HCT116 (cell line): ENCODE measurements at regions not wholly inside any gene's neighbourhood (a gene's known extent, or its start where the extent isn't known, plus 50 kb on each side); places are given as distances from the start of the nearest gene placed in this dataset.

ENCODE experiments used
- ATAC-seq: fragments of 200-7000 bp; cut with Tn5 transposase; 2 replicates; pipeline ENCODE4 v1.9.1; 2020; ENCODE audit warnings: mild to moderate bottlenecking, moderate library complexity
- BruUV-seq: library from RNA; stranded (reverse); fragments of 400-500 nt; replicated peaks from 2 replicates; lab custom pipeline; 2021; lab: Mats Ljungman, UMichigan
- CTCF ChIA-PET: fragments of 300-600 bp; sonication (Branson Sonifier 250); formaldehyde crosslinking; loops from one replicate; lab custom pipeline; 2021; ENCODE audit warnings: antibody characterized with exemption; lab: Charles Lee
- POLR2A ChIA-PET: fragments of 300-600, 350-600 bp; sonication (Branson Sonifier 250); formaldehyde crosslinking; loops from one replicate; lab custom pipeline; 2021; ENCODE audit warnings: antibody characterized with exemption; lab: Charles Lee
- RAD21 ChIA-PET, 2 experiments: fragments of 300-600 bp; sonication (Branson Sonifier 250); formaldehyde crosslinking; loops; one replicate each; lab custom pipeline; 2023; ENCODE audit warnings: low total read pairs in 2 of 2; ENCODE audit not compliant: uncharacterized antibody in 2 of 2, unreplicated experiment in 2 of 2, low non-redundant PET in 1 of 2; lab: Charles Lee
- DNase-seq: peaks from one replicate; pipeline ENCODE4 v3.0.0-alpha.2; 2010; ENCODE audit warnings: low read depth, low spot score
- H2AFZ ChIP-seq: fragments of 200-600 bp; shearing (Covaris generic), sonication (generic); 2 replicates; pipeline ENCODE4 v1.6.1; 2017; ENCODE audit warnings: low read depth, mixed run types, mixed read lengths, antibody characterized with exemption, low read length; ENCODE audit not compliant: poor library complexity, severe bottlenecking
- H3K27ac ChIP-seq: 2 replicates; pipeline ENCODE4 v1.5.1; 2012; ENCODE audit warnings: low read depth, low read length
- H3K27me3 ChIP-seq: fragments of 200-600 bp; sonication (generic); 2 replicates; pipeline ENCODE4 v1.6.1; 2016; ENCODE audit warnings: mixed run types, low read length, mixed read lengths; ENCODE audit not compliant: insufficient read depth
- H3K36me3 ChIP-seq, 2 experiments: fragments of 200-500 bp in 1 of 2; fragments of 200-600 bp in 1 of 2; sonication (Bioruptor generic) in 1 of 2; sonication (generic) in 1 of 2; 2 replicates each; pipeline versions ENCODE4 v1.5.1 to v1.6.1; 2014 to 2016; ENCODE audit warnings: low read length in 2 of 2, inconsistent platforms in 1 of 2, mixed read lengths in 1 of 2, mixed run types in 1 of 2; ENCODE audit not compliant: insufficient read depth in 2 of 2, control insufficient read depth in 1 of 2
- H3K4me1 ChIP-seq, 2 experiments: fragments of 200-600 bp in 1 of 2; sonication (generic) in 1 of 2; 2 replicates each; pipeline versions ENCODE4 v1.5.1 to v1.6.1; 2012 to 2017; ENCODE audit warnings: low read length in 2 of 2, inconsistent platforms in 1 of 2, mild to moderate bottlenecking in 1 of 2, mixed read lengths in 1 of 2, mixed run types in 1 of 2, moderate library complexity in 1 of 2; ENCODE audit not compliant: insufficient read depth in 2 of 2, control insufficient read depth in 1 of 2
- H3K4me2 ChIP-seq: fragments of 200-600 bp; sonication (generic); 2 replicates; pipeline ENCODE4 v1.6.1; 2017; ENCODE audit warnings: mixed run types, low read length, mixed read lengths
- H3K4me3 ChIP-seq, 2 experiments: fragments of 200-600 bp in 1 of 2; sonication (generic) in 1 of 2; replicated peaks in 1 of 2; 2 replicates each; pipeline ENCODE4 v1.5.1; 2011 to 2016; ENCODE audit warnings: low read length in 2 of 2, control low read depth in 1 of 2, low read depth in 1 of 2, mild to moderate bottlenecking in 1 of 2, mixed read lengths in 1 of 2, mixed run types in 1 of 2
- H3K79me2 ChIP-seq: fragments of 200-600 bp; sonication (generic); 2 replicates; pipeline ENCODE4 v1.6.1; 2017; ENCODE audit warnings: mild to moderate bottlenecking, mixed run types, low read length, moderate library complexity, mixed read lengths; ENCODE audit not compliant: insufficient read depth
- H3K9ac ChIP-seq: fragments of 200-600 bp; sonication (generic); 2 replicates; pipeline ENCODE4 v1.6.1; 2016; ENCODE audit warnings: low read length, mixed read lengths
- H3K9me2 ChIP-seq: fragments of 200-600 bp; sonication (generic), shearing (Covaris generic); 2 replicates; pipeline ENCODE4 v1.6.1; 2017; ENCODE audit warnings: mixed run types, mild to moderate bottlenecking, moderate library complexity; ENCODE audit not compliant: insufficient read depth
- H3K9me3 ChIP-seq, 2 experiments: fragments of 200-500 bp in 1 of 2; fragments of 200-600 bp in 1 of 2; sonication (Bioruptor generic) in 1 of 2; sonication (generic) in 1 of 2; 2 replicates each; pipeline ENCODE4 v1.6.1; 2014 to 2017; ENCODE audit warnings: low read length in 2 of 2, mixed read lengths in 2 of 2, inconsistent platforms in 1 of 2, low read depth in 1 of 2, mild to moderate bottlenecking in 1 of 2, mixed run types in 1 of 2, moderate library complexity in 1 of 2; ENCODE audit not compliant: control insufficient read depth in 1 of 2, insufficient read depth in 1 of 2
- H4K20me1 ChIP-seq: fragments of 200-600 bp; sonication (generic), shearing (Covaris generic); 2 replicates; pipeline ENCODE4 v1.6.1; 2017; ENCODE audit warnings: mixed run types, mild to moderate bottlenecking, moderate library complexity; ENCODE audit not compliant: insufficient read depth
- EZH2phosphoT487 ChIP-seq: fragments of 200-600 bp; IDR thresholded peaks from 2 replicates; pipeline ENCODE4 v1.6.1; 2018; ENCODE audit warnings: antibody characterized with exemption, borderline replicate concordance
- FOSL1 ChIP-seq: IDR thresholded peaks from 2 replicates; pipeline ENCODE4 v1.6.1; 2012; ENCODE audit warnings: low read depth
- JUND ChIP-seq: IDR thresholded peaks from 2 replicates; pipeline ENCODE4 v1.6.1; 2012
- POLR2AphosphoS5 ChIP-seq: IDR thresholded peaks from 2 replicates; pipeline ENCODE4 v1.6.1; 2011; ENCODE audit warnings: mild to moderate bottlenecking, low read depth, low read length, moderate library complexity
- RAD21 ChIP-seq: IDR thresholded peaks from 2 replicates; pipeline ENCODE4 v1.6.1; 2012; ENCODE audit warnings: low read depth, mild to moderate bottlenecking
- SIN3A ChIP-seq: IDR thresholded peaks from 2 replicates; pipeline ENCODE4 v1.6.1; 2012; ENCODE audit warnings: low read depth
- SP1 ChIP-seq: IDR thresholded peaks from 2 replicates; pipeline ENCODE4 v1.6.1; 2012; ENCODE audit warnings: low read depth
- TCF7L2 ChIP-seq: IDR thresholded peaks from 2 replicates; pipeline ENCODE4 v1.7.0; 2011; ENCODE audit warnings: borderline replicate concordance, inconsistent platforms; ENCODE audit not compliant: insufficient read depth, insufficient read length; ENCODE audit errors: extremely low read depth
- ZFX ChIP-seq: fragments of 450-650 bp; IDR thresholded peaks from 2 replicates; pipeline ENCODE4 v1.6.1; 2017
- ZNF274 ChIP-seq: fragments of 200-500 bp; sonication (Bioruptor generic); IDR thresholded peaks from 2 replicates; pipeline ENCODE4 v1.6.1; 2014; ENCODE audit warnings: mild to moderate bottlenecking, low read depth, low read length, inconsistent platforms
- intact Hi-C: fragments of 100-400 bp; cut with micrococcal nuclease; formaldehyde crosslinking; loops from 2 replicates; pipeline ENCODE4 v1.10.0; 2022
- TF ChIP-seq, protein P1 (sequence below): IDR thresholded peaks from 2 replicates; pipeline ENCODE4 v1.6.1; 2012
- TF ChIP-seq, protein P2 (sequence below): IDR thresholded peaks from 2 replicates; pipeline ENCODE4 v1.6.1; 2011; ENCODE audit warnings: mild to moderate bottlenecking, low read length, moderate library complexity; ENCODE audit not compliant: insufficient replicate concordance; ENCODE audit errors: extremely low read depth

DNA sequence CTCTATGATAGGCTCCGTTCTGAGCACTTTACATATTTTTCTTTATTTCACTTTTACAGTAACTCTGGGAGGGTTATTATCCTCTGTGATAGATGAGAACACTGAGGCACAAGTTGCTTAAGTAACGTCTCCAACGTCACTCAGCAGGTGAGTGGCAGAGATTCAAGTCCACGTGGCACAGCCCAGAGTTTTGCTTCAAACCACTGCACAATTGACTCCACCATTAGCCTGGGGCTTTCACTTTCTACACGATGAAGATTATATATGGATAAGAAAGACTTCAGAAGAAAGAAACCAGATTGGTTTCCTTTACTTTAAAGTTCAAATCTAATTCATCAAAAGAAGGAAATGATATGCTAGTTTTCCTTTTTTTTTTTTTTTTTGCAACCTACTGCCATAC is 245.9 kb downstream of the SYK start:
- H2AFZ ChIP-seq, result peak overlapping the region; percentile 79
- H3K4me2 ChIP-seq, result peak overlapping the region; percentile 41
- H3K9me3 ChIP-seq, result no peaks in the 10 kb centered on the region
- H3K4me3 ChIP-seq, result no peak overlapping the region
- no peaks in the 10 kb centered on the region for H3K27me3 ChIP-seq
- H3K9me2 ChIP-seq, result no peaks in the 10 kb centered on the region
- CTCF ChIA-PET, result no interaction called here
- H3K36me3 ChIP-seq, result no peaks in the 10 kb centered on the region
- H3K27ac ChIP-seq, result no peak overlapping the region
- TF ChIP-seq SP1 (no peak), JUND (no peak), RAD21 (no peak)
- TF ChIP-seq, all 23 proteins: peak for 0
- H3K4me1 ChIP-seq, result peaks cover 2 to 11% of the 10 kb centered on the region in 2 experiments; a peak in 1 of 4 replicates
- intact Hi-C loops, result no loop called here
- BruUV-seq, result no TSS peak
- DNase-seq (no peak), ATAC-seq (no peak)
- no peaks in the 10 kb centered on the region for H3K79me2 ChIP-seq
- ChIA-PET POLR2A (no interaction called here), RAD21 (no interaction called here)
- no peaks in the 10 kb centered on the region for H4K20me1 ChIP-seq
- H3K9ac ChIP-seq, result no peak overlapping the region

- Histone ChIP-seq H4K20me1 (no peaks in the 10 kb centered on the region), H2AFZ (peak overlapping the region; percentile 79), H3K4me2 (peak overlapping the region; percentile 41), H3K27me3 (no peaks in the 10 kb centered on the region), H3K27ac (no peak overlapping the region), H3K9ac (no peak overlapping the region), H3K9me3 (no peaks in the 10 kb centered on the region), H3K79me2 (no peaks in the 10 kb centered on the region), H3K36me3 (no peaks in the 10 kb centered on the region), H3K4me1 (peaks cover 2 to 11% of the 10 kb centered on the region in 2 experiments; a peak in 1 of 4 replicates), H3K9me2 (no peaks in the 10 kb centered on the region), H3K4me3 (no peak overlapping the region)
- TF ChIP-seq, protein P1, sequence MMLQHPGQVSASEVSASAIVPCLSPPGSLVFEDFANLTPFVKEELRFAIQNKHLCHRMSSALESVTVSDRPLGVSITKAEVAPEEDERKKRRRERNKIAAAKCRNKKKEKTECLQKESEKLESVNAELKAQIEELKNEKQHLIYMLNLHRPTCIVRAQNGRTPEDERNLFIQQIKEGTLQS, result no peak
- TF ChIP-seq FOSL1, result no peak
- TF ChIP-seq TCF7L2, result no peak
- TF ChIP-seq POLR2AphosphoS5, result no peak
- no peak for TF ChIP-seq ZNF274
- no peak for TF ChIP-seq ZFX
- TF ChIP-seq SIN3A, result no peak
- no peak for TF ChIP-seq EZH2phosphoT487
- TF ChIP-seq, protein P2, sequence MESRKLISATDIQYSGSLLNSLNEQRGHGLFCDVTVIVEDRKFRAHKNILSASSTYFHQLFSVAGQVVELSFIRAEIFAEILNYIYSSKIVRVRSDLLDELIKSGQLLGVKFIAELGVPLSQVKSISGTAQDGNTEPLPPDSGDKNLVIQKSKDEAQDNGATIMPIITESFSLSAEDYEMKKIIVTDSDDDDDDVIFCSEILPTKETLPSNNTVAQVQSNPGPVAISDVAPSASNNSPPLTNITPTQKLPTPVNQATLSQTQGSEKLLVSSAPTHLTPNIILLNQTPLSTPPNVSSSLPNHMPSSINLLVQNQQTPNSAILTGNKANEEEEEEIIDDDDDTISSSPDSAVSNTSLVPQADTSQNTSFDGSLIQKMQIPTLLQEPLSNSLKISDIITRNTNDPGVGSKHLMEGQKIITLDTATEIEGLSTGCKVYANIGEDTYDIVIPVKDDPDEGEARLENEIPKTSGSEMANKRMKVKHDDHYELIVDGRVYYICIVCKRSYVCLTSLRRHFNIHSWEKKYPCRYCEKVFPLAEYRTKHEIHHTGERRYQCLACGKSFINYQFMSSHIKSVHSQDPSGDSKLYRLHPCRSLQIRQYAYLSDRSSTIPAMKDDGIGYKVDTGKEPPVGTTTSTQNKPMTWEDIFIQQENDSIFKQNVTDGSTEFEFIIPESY, result no peak
- ChIA-PET POLR2A (no interaction called here), RAD21 (no interaction called here), CTCF (no interaction called here)
- ATAC-seq (no peak), DNase-seq (no peak)
- no TSS peak for BruUV-seq
- intact Hi-C loops, result no loop called here
Measured at GRCh38 chr9:91047993-91048607, 246.5 kb downstream of the SYK start.
